Central memory CD4-positive, alpha-beta T cell (primary cell): ENCODE measurements at regions not wholly inside any gene's neighbourhood (a gene's known extent, or its start where the extent isn't known, plus 50 kb on each side); places are given as distances from the start of the nearest gene placed in this dataset.
"Not testable (repeated sequence)": the region's sequence is repeated elsewhere in the genome, so short reads cannot be mapped to it uniquely, and the experiment has no call there.

Source experiments
- DNase-seq: peaks from one replicate; pipeline ENCODE4 v3.0.0; 2022

- DNase-seq: no peak
These were observed 804.3 kb downstream of the KCNJ3 start for GRCh38 chr2:155502766-155503165.

GRCh38 chr2:155498106-155498505 is 799.6 kb downstream of the KCNJ3 start:
- DNase-seq: no peak

- DNase-seq: no peak
These were observed 796.2 kb downstream of the KCNJ3 start for GRCh38 chr2:155494744-155495143.

- DNase-seq: no peak
These were observed 786.8 kb downstream of the KCNJ3 start for GRCh38 chr2:155485141-155485842.

- no peak for DNase-seq
These were observed 782.6 kb downstream of the KCNJ3 start for GRCh38 chr2:155481141-155481540.

- not testable (repeated sequence) for DNase-seq
These were observed 773.5 kb downstream of the KCNJ3 start for GRCh38 chr2:155472018-155472417.

- DNase-seq: no peak
These were observed 757.7 kb downstream of the KCNJ3 start for GRCh38 chr2:155456222-155456621.

- DNase-seq: no peak
These were observed 744.4 kb downstream of the KCNJ3 start for GRCh38 chr2:155442755-155443372.

GRCh38 chr2:155442088-155442487 is 743.6 kb downstream of the KCNJ3 start:
- DNase-seq: no peak

- DNase-seq: no peak
These were observed 732.6 kb downstream of the KCNJ3 start for GRCh38 chr2:155431004-155431507.

- DNase-seq: no peak
These were observed 729.0 kb downstream of the KCNJ3 start for GRCh38 chr2:155427470-155427869.

GRCh38 chr2:155424518-155424917 is 726.0 kb downstream of the KCNJ3 start:
- no peak for DNase-seq

GRCh38 chr2:155418753-155419152 is 720.3 kb downstream of the KCNJ3 start:
- DNase-seq: no peak

GRCh38 chr2:155412598-155412997 is 714.1 kb downstream of the KCNJ3 start:
- no peak for DNase-seq

- DNase-seq: no peak
These were observed 706.0 kb downstream of the KCNJ3 start for GRCh38 chr2:155404433-155405002.

- DNase-seq: no peak
These were observed 694.9 kb downstream of the KCNJ3 start for GRCh38 chr2:155393406-155393805.

- no peak for DNase-seq
These were observed 693.2 kb downstream of the KCNJ3 start for GRCh38 chr2:155391613-155392130.

GRCh38 chr2:155389224-155389623 is 690.7 kb downstream of the KCNJ3 start:
- DNase-seq: no peak

- no peak for DNase-seq
These were observed 686.1 kb downstream of the KCNJ3 start for GRCh38 chr2:155384555-155385123.

- DNase-seq: no peak
These were observed 684.3 kb downstream of the KCNJ3 start for GRCh38 chr2:155382776-155383175.

GRCh38 chr2:155381436-155381835 is 682.9 kb downstream of the KCNJ3 start:
- DNase-seq: no peak

GRCh38 chr2:155379494-155379893 is 681.0 kb downstream of the KCNJ3 start:
- no peak for DNase-seq

- DNase-seq: no peak
These were observed 679.5 kb downstream of the KCNJ3 start for GRCh38 chr2:155377931-155378444.
